IMR-90 (cell line): ENCODE measurements at regions not wholly inside any gene's neighbourhood (a gene's known extent, or its start where the extent isn't known, plus 50 kb on each side); places are given as distances from the start of the nearest gene placed in this dataset.

ENCODE experiments used
- BHLHE40 ChIP-seq: fragments of 150-350 bp; IDR thresholded peaks from 2 replicates; pipeline ENCODE4 v1.6.1; 2016; ENCODE audit warnings: mild to moderate bottlenecking, low read depth, low read length
- CEBPB ChIP-seq: IDR thresholded peaks from 2 replicates; pipeline ENCODE4 v1.6.1; 2012; ENCODE audit warnings: low read depth, low read length, improper control_type of control experiment
- CHD1 ChIP-seq: IDR thresholded peaks from 2 replicates; pipeline ENCODE4 v1.6.1; 2012; ENCODE audit warnings: low read depth, low read length, improper control_type of control experiment
- CTCF ChIP-seq: conservative IDR thresholded peaks from 2 replicates; pipeline ENCODE4 v1.5.1; 2012; ENCODE audit warnings: mild to moderate bottlenecking, low read depth, low read length, improper control_type of control experiment
- FOS ChIP-seq: fragments of 150-350 bp; IDR thresholded peaks from 2 replicates; pipeline ENCODE4 v1.6.1; 2016; ENCODE audit warnings: low read depth, low read length
- MAFK ChIP-seq: IDR thresholded peaks from 2 replicates; pipeline ENCODE4 v1.6.1; 2012; ENCODE audit warnings: low read depth, low read length, improper control_type of control experiment
- MAZ ChIP-seq: IDR thresholded peaks from 2 replicates; pipeline ENCODE4 v1.6.1; 2012; ENCODE audit warnings: low read depth, mild to moderate bottlenecking, low read length, improper control_type of control experiment, moderate library complexity, borderline replicate concordance
- POLR2A ChIP-seq: IDR thresholded peaks from 2 replicates; pipeline ENCODE4 v1.6.1; 2012; ENCODE audit warnings: mild to moderate bottlenecking, low read depth, low read length
- RCOR1 ChIP-seq: IDR thresholded peaks from 2 replicates; pipeline ENCODE4 v1.6.1; 2012; ENCODE audit warnings: mild to moderate bottlenecking, low read length, improper control_type of control experiment; ENCODE audit not compliant: insufficient replicate concordance
- RFX5 ChIP-seq: IDR thresholded peaks from 2 replicates; pipeline ENCODE4 v1.8.0; 2012; ENCODE audit warnings: low read depth, mild to moderate bottlenecking, low read length, moderate library complexity
- SMC3 ChIP-seq: fragments of 150-350 bp; IDR thresholded peaks from 2 replicates; pipeline ENCODE4 v1.6.1; 2016; ENCODE audit warnings: low read depth, mild to moderate bottlenecking, antibody characterized with exemption, low read length, moderate library complexity

DNA sequence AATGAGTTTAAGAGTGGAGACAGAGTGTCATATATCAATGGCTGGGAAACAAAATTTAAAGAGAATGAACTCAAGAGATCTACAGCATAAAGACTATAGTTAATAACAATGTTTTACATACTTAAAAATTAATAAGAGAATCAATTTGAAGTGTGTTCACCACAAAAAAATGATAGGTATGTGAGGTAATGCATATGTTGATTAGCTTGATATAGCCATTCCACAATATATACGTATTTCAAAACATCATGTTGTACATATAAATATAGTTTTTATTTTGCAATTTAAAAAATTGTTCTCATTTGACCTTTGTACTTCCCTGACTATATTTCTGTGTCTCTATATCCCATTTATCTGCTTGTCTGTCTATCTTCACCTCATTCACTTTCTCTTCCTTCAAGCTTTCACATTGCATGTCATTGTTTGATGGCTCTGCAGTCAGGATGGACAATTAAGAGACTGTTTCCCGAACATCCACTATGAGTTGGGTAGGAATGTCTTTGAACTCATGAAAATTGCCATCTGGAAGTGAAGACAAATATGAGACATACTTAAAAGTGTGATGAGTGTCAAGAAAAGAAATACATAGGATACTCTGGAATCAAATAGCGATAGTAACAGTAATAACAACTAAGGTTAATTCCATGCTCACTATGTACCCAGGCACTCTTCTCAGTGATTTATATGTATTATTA lies 359.9 kb upstream of the ACTBL2 start:
- TF ChIP-seq POLR2A (no peak), MAZ (no peak), CTCF (no peak), CEBPB (no peak), SMC3 (no peak), FOS (no peak), MAFK (no peak), RFX5 (no peak), CHD1 (no peak), RCOR1 (no peak), BHLHE40 (no peak)
